CD4-positive, alpha-beta T cell (primary cell): ENCODE measurements at regions not wholly inside any gene's neighbourhood (a gene's known extent, or its start where the extent isn't known, plus 50 kb on each side); places are given as distances from the start of the nearest gene placed in this dataset.

Experiments used
- ATAC-seq: fragments of 200-7000 bp; cut with Tn5 transposase; one replicate; pipeline ENCODE4 v1.10.0; 2022; ENCODE audit warnings: mild to moderate bottlenecking; ENCODE audit not compliant: poor library complexity
- CTCF ChIA-PET: fragments of 350-600 bp; sonication (Branson Sonifier 250); formaldehyde crosslinking; loops from one replicate; lab custom pipeline; 2021; ENCODE audit warnings: antibody characterized with exemption, inconsistent platforms; lab: Charles Lee
- POLR2A ChIA-PET: fragments of 350-600 bp; sonication (Branson Sonifier 250); formaldehyde crosslinking; loops from one replicate; lab custom pipeline; 2021; ENCODE audit warnings: antibody characterized with exemption, inconsistent platforms; lab: Charles Lee
- DNase-seq, 14 experiments: peaks; one replicate each; pipeline ENCODE4 v3.0.0-alpha.2; 2013 to 2020; ENCODE audit warnings: mixed read lengths in 2 of 14
- H3K27ac ChIP-seq, 2 donors: one replicate each; pipeline versions ENCODE4 v1.5.1 to v1.7.0; 2013; ENCODE audit warnings: low read length in 2 of 2, low read depth in 1 of 2, mild to moderate bottlenecking in 1 of 2
- H3K27me3 ChIP-seq, 2 experiments: 1 replicate in 1 of 2; 2 replicates in 1 of 2; pipeline versions ENCODE4 v1.6.1 to v1.7.0; 2013; ENCODE audit warnings: low read length in 2 of 2, control low read depth in 1 of 2, mild to moderate bottlenecking in 1 of 2, moderate library complexity in 1 of 2; ENCODE audit not compliant: insufficient read depth in 2 of 2, control insufficient read depth in 1 of 2
- H3K36me3 ChIP-seq: one replicate; pipeline ENCODE4 v1.6.1; 2013; ENCODE audit warnings: low read length, control low read depth; ENCODE audit not compliant: insufficient read depth
- H3K4me1 ChIP-seq: one replicate; pipeline ENCODE4 v1.6.1; 2013; ENCODE audit warnings: low read length, control low read depth; ENCODE audit not compliant: insufficient read depth
- H3K4me3 ChIP-seq: one replicate; pipeline ENCODE4 v1.5.1; 2013; ENCODE audit warnings: mild to moderate bottlenecking, low read length, moderate library complexity
- H3K9me3 ChIP-seq, 2 experiments: 1 replicate in 1 of 2; 2 replicates in 1 of 2; pipeline versions ENCODE4 v1.6.1 to v1.7.0; 2013; ENCODE audit warnings: low read length in 2 of 2, mild to moderate bottlenecking in 2 of 2, control low read depth in 1 of 2, moderate library complexity in 1 of 2; ENCODE audit not compliant: control insufficient read depth in 1 of 2, insufficient read depth in 1 of 2
- H3K27ac Mint-ChIP-seq: one replicate; pipeline ENCODE4 v1.8.0; 2020; ENCODE audit warnings: mixed read lengths
- H3K27me3 Mint-ChIP-seq: one replicate; pipeline ENCODE4 v1.8.0; 2021; ENCODE audit warnings: mixed read lengths
- H3K36me3 Mint-ChIP-seq: one replicate; pipeline ENCODE4 v1.8.0; 2021; ENCODE audit warnings: low read depth, mixed read lengths
- H3K4me1 Mint-ChIP-seq: one replicate; pipeline ENCODE4 v1.8.0; 2021; ENCODE audit warnings: low read depth, mixed read lengths
- H3K4me3 Mint-ChIP-seq: one replicate; pipeline ENCODE4 v1.8.0; 2020; ENCODE audit warnings: mild to moderate bottlenecking, mixed read lengths
- H3K9me3 Mint-ChIP-seq: one replicate; pipeline ENCODE4 v1.8.0; 2020; ENCODE audit warnings: mixed read lengths
- intact Hi-C, 2 experiments: fragments of 100-400 bp; cut with DNase I in 1 of 2; cut with micrococcal nuclease in 1 of 2; formaldehyde crosslinking; loops; one replicate each; pipeline versions ENCODE4 v1.15.1 to v1.9.0; 2023 to 2025; cut with DNase I, micrococcal nuclease
- TF ChIP-seq, protein P1 (sequence below): fragments of 200-600 bp; IDR thresholded peaks from one replicate; pipeline ENCODE4 v1.8.0; 2022; ENCODE audit warnings: antibody characterized with exemption, mild to moderate bottlenecking

DNA sequence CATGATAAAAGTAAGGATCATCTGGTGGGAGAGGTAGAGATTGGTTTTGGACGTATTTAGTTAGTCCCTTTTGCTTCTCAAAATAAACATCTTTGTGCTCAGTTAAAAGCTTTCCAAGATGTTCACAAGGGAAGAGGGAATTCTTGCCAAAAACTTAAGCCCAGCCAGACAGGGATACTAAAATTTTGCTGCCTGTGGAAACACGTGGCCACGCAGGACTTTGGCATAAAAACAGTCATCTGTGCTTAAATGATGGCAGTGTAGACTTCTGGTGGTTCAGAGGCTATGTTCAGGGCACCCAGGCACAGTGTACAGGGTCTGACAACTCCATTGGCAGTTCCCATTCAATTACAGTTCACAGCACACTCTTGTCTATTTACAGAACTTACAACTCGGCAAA lies 93.2 kb upstream of the JADE1 start:
- Mint-ChIP-seq H3K27me3 (peaks cover 2% of the 10 kb centered on the region), H3K36me3 (no peaks in the 10 kb centered on the region), H3K4me3 (no peak overlapping the region), H3K4me1 (peaks cover 6% of the 10 kb centered on the region), H3K9me3 (no peaks in the 10 kb centered on the region), H3K27ac (no peak overlapping the region)
- TF ChIP-seq, protein P1, sequence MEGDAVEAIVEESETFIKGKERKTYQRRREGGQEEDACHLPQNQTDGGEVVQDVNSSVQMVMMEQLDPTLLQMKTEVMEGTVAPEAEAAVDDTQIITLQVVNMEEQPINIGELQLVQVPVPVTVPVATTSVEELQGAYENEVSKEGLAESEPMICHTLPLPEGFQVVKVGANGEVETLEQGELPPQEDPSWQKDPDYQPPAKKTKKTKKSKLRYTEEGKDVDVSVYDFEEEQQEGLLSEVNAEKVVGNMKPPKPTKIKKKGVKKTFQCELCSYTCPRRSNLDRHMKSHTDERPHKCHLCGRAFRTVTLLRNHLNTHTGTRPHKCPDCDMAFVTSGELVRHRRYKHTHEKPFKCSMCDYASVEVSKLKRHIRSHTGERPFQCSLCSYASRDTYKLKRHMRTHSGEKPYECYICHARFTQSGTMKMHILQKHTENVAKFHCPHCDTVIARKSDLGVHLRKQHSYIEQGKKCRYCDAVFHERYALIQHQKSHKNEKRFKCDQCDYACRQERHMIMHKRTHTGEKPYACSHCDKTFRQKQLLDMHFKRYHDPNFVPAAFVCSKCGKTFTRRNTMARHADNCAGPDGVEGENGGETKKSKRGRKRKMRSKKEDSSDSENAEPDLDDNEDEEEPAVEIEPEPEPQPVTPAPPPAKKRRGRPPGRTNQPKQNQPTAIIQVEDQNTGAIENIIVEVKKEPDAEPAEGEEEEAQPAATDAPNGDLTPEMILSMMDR: no peak
- Histone ChIP-seq H3K27me3 (no peaks in the 10 kb centered on the region), H3K27ac (no peak overlapping the region), H3K4me3 (no peak overlapping the region), H3K9me3 (no peaks in the 10 kb centered on the region), H3K4me1 (no peaks in the 10 kb centered on the region), H3K36me3 (no peaks in the 10 kb centered on the region)
- intact Hi-C loops: no loop called here
- ATAC-seq: no peak
- no peak for DNase-seq
- ChIA-PET CTCF (no interaction called here), POLR2A (no interaction called here)

DNA sequence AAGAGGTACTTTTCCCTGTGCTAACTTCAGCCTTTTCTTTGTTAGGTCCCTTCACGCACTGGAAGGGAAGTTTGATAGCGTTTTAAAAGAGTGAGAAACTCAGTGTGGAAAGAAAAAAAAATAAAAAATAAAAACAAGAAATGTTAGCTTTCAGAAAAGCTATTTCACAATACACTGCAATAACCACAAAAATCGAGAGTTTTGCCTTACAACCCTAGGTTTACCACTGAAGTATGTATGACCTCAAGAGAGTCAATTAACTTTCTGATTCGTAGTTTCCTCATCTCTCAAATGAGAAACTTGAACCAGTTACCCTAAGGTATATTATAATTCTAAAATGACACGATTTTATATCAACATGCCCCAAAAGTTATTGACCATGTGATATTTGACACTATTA lies 93.9 kb upstream of the JADE1 start:
- Mint-ChIP-seq H3K4me3 (no peak overlapping the region), H3K36me3 (no peaks in the 10 kb centered on the region), H3K4me1 (peaks cover 6% of the 10 kb centered on the region), H3K9me3 (no peaks in the 10 kb centered on the region), H3K27ac (no peak overlapping the region), H3K27me3 (no peaks in the 10 kb centered on the region)
- ChIA-PET CTCF (no interaction called here), POLR2A (no interaction called here)
- H3K27ac ChIP-seq: no peak overlapping the region
- no peak overlapping the region for H3K4me3 ChIP-seq
- no peaks in the 10 kb centered on the region for H3K36me3 ChIP-seq
- no peak for ATAC-seq
- H3K9me3 ChIP-seq: no peaks in the 10 kb centered on the region
- intact Hi-C loops: no loop called here
- H3K27me3 ChIP-seq: no peaks in the 10 kb centered on the region
- H3K4me1 ChIP-seq: no peaks in the 10 kb centered on the region
- DNase-seq: no peak
- TF ChIP-seq, protein P1: no peak

DNA sequence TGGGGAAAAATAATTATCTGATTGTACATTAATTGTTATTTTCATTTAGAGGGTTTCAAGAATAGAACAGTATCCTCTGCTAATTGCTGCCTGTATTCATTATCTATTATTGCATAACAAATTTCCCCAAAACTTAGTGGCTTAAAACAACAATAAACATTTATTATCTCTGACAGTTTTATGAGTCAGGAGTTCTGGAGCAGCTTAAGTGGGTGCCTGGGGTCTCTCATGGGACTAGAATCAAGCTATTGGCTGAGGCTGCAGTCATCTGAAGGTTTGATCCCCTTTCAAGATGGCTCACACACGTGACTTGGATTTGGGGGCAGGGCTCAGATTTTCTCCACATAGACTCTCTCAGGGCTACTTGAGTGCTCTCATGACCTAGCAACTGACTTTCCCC lies 98.1 kb upstream of the JADE1 start:
- Histone ChIP-seq H3K27me3 (no peaks in the 10 kb centered on the region), H3K4me1 (peaks cover 10% of the 10 kb centered on the region), H3K27ac (no peak overlapping the region), H3K4me3 (no peak overlapping the region), H3K36me3 (no peaks in the 10 kb centered on the region), H3K9me3 (no peaks in the 10 kb centered on the region)
- H3K9me3 Mint-ChIP-seq: peaks cover 3% of the 10 kb centered on the region
- H3K4me3 Mint-ChIP-seq: no peak overlapping the region
- peaks cover 19% of the 10 kb centered on the region for H3K4me1 Mint-ChIP-seq
- CTCF ChIA-PET: no interaction called here
- no peaks in the 10 kb centered on the region for H3K36me3 Mint-ChIP-seq
- TF ChIP-seq, protein P1: no peak
- POLR2A ChIA-PET: no interaction called here
- DNase-seq: no peak
- no peaks in the 10 kb centered on the region for H3K27me3 Mint-ChIP-seq
- H3K27ac Mint-ChIP-seq: no peak overlapping the region
- no peak for ATAC-seq
- intact Hi-C loops: no loop called here
